GM12892 (cell line): ENCODE measurements at regions not wholly inside any gene's neighbourhood (a gene's known extent, or its start where the extent isn't known, plus 50 kb on each side); places are given as distances from the start of the nearest gene placed in this dataset.

ENCODE experiments used
- POLR2A ChIP-seq: IDR thresholded peaks from 2 replicates; pipeline ENCODE4 v1.6.1; 2011; ENCODE audit warnings: low read depth, low read length, control low read depth
- POLR2AphosphoS5 ChIP-seq: IDR thresholded peaks from 2 replicates; pipeline ENCODE4 v1.6.1; 2011; ENCODE audit warnings: low read depth, low read length, control low read depth
- TAF1 ChIP-seq: IDR thresholded peaks from 2 replicates; pipeline ENCODE4 v1.6.1; 2011; ENCODE audit warnings: low read depth, mild to moderate bottlenecking, control low read depth, low read length, borderline replicate concordance

DNA sequence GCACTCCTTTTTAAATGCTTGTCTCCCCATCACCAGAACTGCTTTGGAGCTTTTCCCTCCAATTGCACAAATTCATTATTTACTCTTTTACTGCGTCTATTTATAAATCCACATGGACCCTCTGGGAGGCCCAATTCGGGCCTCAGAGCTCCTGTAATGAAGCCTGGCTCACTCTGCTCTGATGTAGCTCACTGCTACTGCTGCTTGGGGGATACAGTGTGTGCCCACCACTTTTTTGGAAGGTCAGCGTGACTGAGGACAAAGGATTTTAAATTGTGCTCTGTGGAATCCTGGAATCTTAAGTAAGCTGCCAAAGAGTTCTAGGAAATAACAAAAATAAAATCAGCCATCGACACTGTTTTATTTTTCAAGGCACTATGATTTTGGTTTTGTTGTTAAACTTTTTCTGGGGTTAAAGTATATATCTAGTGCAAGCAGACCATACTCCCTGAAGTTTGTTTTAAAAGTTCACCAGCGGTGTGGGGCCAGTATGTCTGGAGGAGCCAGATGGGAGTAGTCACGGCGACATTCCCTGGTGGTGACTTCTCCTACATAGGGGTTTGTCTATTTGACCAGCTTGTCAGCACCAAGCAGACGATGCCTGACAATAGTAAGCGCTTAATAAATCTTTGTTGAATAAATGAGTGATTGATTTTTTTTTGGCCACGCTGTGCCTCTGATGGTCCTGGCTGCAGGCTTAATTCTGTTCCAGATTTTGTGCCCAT lies 142.8 kb downstream of the TMEM38B start:
- TF ChIP-seq POLR2AphosphoS5 (no peak), POLR2A (no peak), TAF1 (no peak)
